HG03571 (cell line): ENCODE measurements at regions not wholly inside any gene's neighbourhood (a gene's known extent, or its start where the extent isn't known, plus 50 kb on each side); places are given as distances from the start of the nearest gene placed in this dataset.

Experiments used
- ATAC-seq: cut with Tn5 transposase; IDR thresholded peaks from one replicate; pipeline ENCODE4 v1.9.1; 2021; ENCODE audit not compliant: unreplicated experiment

DNA sequence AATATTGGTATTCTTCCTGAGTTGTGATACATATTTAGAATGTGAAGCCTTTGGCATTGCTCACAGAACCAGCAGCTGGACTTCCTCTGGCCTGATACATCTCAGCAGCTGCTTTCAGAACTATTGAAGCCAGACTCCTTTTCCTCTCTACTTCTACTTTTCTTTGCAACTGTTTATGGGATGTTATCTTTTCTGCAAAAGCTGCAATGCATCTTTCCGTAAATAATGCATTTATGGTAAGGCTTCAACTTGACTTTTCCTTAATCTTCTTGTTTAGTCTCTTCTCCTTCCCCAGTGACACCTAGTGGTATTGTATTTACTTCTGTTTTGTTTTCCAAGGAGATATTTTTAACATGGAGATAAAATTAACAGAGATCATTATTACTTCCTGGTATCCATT, 1548.7 kb downstream of the PCDH7 start:
- no peak for ATAC-seq

DNA sequence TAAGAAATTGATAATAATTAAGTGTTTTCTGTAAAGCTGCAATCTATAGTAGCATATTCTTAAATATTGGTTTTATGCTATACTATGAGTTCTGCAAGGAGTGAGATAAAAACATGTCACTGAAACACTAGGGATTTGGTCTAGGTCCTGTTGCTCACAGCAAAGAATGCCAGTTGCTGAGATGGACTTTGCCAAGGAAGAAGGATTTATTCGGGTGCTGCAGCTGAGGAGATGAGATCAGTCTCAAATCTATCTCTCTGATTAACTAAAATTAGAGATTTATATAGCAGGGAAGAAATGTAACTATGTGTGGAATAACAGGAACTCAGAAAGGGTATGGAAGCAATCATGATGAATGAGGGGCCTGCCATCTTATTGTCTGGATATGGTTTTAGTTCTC, 1569.9 kb downstream of the PCDH7 start:
- ATAC-seq = no peak

DNA sequence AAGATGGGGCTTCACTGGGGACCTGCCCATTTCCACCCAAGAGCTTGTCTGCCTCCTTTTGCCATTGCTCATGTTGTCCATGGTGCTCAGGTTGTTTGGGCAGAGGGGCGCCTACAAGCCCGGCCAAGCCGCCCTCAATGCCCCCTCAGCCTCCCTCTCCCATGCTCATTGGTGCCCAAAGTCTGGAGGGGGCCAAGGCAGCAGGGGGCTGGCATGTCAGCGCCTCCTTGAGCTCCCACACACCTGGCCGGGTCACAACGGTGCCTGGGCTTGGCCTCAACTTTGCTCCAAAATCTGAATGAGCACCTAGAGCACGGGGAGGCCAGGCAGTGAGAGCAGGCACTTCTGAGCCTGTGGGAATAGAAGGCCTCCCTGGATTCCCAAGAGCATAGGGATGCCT, 1598.8 kb downstream of the PCDH7 start:
- no peak for ATAC-seq

DNA sequence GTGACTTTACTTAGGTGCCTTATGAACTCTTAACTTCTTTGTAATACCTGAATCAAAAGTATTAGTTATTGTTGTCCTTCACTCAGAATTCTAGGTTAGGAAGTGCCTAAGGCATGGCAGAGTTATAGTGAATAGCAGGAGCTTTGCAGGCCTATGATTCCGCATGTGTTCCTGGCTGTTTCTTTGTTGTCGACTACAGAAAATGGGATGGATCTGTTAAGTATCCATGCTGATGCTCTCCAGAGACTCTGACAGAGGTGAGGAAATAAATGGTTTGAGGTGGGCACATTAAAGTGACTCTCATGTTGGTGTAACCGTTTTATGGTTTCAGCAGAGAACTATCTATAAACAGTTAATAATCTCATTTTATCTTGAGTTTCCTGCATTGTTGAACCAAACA, 1601.3 kb downstream of the PCDH7 start:
- ATAC-seq = no peak

DNA sequence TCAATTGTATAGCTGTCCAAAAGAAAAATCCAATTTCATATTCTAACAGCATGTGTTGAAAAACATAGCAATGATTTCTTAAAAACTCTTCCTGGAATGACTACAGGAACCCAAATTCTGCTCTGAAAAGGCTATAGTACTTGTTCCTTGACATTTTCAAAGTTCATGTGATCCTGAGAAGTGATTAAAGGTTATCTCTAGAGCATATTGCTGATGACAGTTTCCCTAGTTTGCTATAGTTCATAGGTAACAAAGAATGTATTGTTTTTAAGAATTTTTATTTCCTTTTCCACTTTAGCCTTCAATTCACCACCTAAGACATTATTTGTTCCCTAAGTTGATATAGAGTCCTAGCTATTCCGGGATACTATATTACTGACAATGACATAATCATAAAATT, 1614.6 kb downstream of the PCDH7 start:
- no peak for ATAC-seq

DNA sequence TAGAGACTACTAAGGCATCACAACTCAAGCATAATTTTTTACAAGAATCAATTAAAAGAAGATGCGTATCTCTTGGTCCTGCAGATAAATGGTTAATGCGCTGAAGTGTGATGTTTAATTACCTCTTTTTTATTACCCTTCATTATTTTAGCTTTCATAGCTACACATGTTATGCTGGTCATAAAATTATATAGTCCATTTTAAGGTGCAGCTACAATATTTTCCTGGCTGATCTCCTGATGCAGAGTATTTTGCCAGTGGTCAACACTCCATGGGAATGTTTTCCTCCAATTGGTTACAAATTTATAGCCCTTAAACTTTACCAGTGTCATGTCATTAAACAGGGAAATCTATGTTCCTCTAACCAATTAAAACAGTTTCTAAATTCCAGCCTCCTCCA, 1617.2 kb downstream of the PCDH7 start:
- ATAC-seq = no peak

DNA sequence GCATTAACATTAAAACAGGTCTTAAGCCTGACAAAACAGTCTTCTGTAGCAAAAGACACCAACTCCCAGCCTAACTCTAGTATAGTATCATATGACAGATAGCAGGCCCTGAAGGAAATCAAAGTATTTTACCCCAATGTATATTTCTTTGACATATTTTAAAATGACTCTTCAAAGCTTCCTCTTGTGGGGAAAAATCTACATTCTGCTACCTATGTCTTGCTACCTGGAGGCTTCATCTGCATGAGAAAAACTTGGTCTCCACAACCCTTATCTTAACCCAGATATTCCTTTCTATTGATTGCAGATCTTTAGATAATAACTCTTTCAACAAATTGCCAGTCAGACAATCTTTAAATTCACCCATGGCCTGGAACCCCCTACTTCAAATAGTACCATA, 1620.4 kb downstream of the PCDH7 start:
- no peak for ATAC-seq

DNA sequence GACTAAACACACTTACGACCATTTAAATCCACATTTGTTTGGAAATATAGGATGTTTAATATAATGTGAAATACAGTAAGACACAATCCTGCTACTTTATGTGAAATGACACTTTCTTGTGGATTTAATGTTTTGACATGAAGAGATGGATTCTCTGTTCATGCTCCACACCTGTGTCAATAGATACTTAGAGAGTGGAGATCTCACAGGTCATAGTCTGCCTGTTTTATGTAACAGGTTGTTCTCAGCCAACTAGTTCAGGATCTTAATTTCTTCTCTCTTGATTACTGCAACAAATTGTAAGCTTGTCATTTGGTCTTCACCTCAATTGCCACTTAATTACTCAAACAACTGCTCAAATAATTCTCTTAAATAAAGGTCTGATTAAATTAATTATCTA, 1621.2 kb downstream of the PCDH7 start:
- no peak for ATAC-seq

DNA sequence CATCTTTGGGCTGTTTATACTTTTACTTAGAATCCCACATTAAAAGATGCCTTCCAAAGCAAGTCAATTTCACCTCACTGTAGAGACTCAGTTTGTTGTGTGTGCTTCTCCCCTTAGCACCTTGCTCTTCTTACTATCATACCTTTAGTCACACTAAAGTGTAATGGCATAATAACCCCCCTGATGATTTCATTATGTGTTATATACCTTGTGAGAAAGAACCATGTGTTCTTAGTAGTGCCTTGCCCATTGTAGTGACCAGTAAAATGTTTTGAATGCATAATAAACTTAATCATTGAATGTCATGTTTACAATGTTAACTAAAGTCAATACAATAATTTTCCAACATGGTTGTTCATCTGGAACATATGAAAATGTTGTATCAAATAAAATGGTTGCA, 1621.9 kb downstream of the PCDH7 start:
- ATAC-seq = no peak

DNA sequence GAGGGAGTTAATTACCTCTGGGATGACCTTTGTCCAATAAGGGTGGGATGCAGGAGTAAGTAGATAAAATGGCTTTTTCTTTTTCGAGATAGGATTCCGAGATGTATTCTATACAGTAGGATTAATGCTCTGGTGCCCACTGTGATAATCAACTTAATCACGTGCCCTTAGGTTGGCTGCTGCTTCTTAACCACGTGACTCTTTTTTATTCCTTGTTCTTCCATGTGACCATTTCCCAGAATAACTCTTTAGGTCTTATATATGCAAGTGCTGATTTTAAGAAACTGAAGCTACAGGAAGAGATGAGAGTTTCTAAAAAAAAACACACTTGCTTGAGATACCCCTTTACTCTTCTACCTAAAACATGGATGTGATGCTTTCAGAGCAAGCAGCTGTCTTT, 1628.9 kb downstream of the PCDH7 start:
- no peak for ATAC-seq

DNA sequence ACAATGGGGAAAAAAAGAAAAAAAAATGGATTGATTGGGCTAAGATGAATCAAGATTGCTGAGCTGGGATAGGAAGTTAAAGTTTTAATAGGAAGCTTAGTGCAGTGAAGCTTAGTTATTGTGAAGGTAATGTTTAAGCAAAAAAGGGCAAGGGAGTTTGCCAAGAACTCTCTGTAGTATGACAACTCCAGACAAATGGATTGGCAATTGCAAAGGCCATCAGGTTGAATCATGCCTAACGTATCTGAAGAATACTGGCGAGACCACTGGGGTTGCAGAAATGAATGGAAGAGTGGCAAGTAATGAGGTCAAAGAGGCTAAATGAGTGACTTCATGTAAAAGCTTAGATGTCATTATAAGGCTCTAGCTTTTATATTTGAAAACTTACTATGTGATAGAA, 1654.0 kb downstream of the PCDH7 start:
- no peak for ATAC-seq

DNA sequence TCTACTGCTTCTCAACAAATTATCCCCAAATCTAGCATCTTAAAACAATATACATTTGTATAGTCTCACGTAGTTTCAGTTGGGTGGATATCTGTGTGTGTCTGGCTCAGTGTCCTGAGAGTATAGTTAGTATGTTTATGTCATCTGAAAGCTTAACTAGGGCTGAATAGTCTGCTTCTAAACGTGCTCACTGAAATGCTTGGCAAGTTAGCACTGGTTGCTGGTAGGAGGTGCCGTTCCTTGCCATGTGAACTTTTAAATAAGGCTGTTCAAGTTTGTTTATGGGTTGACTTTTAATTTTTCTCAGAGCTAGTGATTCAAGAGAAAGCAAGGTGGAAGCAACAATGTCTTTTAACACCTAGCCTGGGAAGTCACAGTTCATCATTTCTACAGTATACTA, 1673.6 kb downstream of the PCDH7 start:
- no peak for ATAC-seq

DNA sequence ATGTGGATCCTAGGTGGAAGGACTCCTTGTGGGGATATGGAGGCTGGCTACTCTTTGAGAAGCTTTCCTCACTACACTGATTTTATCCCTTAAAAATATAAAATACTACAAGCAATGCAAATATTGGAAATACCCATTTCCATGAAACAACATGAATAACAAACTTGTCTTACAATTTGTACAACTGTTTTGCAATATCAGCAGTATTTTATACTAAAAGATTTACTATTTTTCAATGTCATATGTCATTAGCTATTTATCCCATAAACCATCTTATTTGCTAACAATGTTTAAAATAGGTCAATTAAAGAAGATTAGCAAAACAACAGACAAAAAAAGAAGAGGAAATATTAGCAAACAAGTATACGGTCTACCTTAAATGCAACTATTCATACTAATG, 1674.1 kb downstream of the PCDH7 start:
- no peak for ATAC-seq

DNA sequence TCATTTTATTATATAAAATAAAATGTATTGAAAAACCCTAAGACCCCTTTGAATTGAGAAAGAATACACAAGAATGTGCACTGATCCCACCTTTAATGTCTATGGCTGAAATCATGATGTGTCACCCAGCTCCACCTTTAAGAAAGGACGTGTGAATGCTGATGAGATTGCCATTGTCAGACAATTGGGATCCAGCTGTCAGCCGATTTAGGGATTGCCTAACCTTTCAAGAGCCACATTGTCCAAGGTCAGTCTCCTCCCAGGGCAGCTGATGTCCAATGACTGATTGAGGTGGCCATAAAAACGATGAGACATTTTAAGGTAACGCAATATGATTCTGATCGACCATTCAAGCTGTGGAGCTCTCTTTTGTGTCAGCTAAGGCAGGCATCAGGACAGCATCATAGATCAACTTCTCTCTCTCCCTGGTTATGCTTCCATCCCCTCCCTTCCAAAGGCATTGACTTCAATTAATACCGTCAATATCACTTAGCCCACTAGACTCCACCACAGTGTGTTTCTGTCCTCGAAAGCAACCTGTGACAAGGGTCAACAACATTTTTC, 1676.4 kb downstream of the PCDH7 start:
- no peak for ATAC-seq

DNA sequence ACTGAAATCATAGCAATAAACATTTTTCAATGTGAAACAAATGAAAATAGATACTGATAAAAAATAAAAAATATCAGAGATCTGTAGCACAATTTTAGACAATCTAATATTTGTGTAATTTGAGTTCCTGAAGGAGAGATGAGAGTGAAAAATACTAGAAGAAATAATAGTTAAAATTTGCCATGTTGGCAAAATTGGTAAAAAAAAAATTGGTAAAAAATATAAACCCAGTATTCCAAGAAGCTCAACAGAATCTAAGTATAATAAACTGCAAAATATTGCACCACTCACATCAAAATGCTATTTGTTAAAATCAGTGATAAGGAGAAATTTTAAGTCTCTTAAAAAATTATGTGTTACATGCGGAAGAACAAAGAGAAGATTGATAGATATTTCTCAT, 1680.7 kb downstream of the PCDH7 start:
- ATAC-seq = no peak

DNA sequence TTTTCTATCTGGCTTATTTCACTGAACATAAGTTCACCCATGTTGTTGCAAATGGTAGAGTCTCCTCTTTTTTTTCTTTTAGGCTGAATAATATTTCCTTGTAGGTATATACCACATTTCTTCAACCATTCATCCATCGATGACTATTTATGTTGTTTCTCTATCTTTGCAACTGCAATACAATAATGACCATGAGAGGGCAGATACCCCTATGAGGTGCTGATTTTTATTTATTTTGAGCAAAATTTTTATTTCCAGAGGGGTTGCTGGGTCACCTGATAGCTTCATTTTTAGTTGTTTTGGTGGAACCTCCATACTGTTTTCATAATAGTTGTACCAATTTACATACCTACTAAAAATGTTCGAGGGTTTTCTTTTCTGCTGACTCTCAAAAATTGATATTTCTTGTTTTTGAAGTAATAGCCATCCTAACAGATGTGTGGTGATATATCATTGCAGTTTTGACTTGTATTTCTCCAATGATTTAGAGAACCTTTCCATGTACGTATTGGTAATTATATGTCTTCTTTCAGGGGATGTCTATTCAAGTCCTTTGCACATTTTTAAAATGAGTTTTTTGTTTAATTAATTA, 1697.0 kb downstream of the PCDH7 start:
- no peak for ATAC-seq

DNA sequence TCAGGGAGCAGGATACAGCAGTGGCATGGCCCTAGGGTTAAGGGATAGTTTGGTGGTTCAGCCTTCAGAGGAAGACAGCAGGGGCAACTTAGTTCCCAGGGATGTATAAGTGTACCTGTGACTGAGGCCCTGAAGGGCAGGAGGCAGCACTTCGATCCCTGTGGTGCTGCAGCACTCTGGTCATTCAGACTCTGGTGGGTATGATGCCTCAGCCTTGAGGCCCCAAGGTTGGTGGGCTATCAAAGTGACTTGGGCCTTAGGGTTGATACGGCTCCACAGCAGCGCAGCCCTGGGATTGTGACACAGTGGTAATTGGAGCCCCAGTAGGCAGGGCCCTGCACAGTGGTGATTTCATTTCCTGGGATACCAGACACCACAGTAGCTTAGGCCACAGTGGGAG, 1703.1 kb downstream of the PCDH7 start:
- ATAC-seq = no peak

DNA sequence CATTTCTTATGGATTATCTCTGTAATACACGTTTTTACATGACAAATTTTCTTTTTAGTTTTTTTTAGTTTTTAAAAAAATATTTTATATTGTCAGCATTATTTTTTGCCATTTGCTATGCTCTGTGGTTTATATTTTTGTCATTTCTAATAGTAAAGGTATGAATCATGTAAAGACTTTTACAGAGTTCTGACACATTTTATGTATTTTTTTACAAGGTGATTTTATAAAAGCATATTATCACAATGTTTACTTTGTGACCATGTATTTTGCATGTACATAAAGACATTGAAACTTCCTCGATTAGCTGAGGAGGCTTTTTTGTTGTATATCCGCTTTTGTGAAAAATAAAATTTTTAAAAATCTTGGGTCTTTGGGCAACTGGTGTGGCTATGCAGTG, 1705.1 kb downstream of the PCDH7 start:
- no peak for ATAC-seq

DNA sequence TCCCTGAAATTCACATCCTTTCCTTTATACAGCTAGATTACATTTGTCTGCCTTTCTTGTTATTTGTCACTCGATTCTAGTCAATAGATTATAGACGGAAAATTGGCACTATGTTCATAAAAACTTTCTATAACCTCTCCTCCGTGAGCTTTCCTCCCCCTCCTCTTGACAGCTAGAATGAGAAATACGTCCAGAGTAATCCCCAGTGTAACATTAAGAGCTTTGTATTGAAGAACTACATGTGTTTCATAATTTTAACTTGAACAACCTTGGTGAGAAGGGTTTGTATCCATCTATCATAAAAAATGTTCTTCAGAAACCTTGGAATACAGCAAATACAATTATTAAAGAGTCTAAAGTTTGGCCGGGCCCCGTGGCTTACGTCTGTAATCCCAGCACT, 1707.4 kb downstream of the PCDH7 start:
- no peak for ATAC-seq

DNA sequence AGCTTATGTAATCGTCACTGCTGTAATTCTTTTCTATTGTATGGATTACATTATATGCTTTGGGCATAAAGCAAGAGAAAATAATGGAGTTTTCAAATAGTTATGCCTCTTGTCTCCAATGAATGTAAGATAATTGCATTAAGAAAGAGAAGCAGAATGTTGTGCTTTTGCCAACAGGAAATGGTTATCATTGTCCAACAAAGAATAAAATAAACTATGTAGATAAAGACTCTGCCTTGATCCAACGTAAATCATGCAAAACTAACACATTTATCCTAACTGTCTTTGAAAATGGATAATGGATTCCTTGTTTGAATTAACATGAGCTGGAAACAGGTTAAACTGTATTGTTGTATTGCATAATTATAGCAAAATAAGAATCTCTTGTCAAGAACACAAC, 1709.0 kb downstream of the PCDH7 start:
- no peak for ATAC-seq

DNA sequence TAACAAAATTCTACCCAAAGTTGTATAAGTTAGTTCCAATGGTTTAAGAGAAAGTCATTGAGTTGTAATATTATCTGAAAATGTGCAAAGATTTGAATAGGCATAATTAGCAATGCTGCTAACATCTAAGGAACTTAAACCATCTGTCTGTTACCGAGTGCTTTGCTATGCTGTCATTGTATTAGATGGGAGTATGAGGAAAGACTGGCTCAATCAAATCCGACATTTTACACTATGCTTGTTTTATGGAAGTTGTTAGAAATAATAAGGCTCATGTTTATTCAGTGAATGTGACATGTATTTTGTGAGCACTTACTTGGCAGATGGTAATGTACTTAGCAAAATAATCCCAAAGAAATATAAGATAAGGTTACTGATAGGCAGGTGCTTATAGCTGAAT, 1715.1 kb downstream of the PCDH7 start:
- no peak for ATAC-seq

DNA sequence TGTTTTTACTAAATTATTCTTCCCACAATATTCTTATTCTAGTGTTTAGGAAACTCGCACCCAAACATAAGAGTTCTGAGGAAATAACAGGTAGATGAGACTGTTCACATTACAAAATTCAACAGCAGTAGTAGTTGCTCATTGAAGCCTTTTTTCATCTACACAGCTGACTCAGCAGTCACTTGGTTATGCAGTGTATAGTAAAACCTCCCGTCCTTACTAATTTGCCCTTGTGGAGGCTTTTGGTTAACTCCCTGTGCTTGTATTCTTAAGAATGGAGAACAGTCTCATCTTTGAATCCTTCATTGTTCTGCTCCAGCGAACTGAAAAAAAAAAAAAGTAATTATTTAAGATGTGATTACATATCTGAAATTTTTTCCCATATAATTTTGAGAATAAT, 1716.6 kb downstream of the PCDH7 start:
- ATAC-seq = no peak

DNA sequence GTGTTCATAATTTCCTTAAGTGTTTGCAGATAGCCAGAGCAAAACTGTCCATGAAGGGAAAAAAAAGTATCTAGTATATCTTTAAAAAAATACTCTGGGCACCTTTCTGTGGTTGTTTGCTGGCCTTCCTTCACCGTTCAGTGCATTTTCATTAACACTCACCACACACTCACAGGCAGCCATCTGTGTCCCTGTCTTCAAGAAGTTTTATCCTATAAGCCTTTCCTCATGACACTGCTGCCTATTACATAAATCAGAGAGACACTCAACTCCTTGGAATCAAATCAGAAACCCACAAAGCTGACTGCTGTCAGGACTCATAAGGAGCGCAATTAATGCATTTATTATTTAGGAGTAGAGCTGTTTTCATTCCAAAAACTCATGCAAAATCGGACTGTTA, 1720.2 kb downstream of the PCDH7 start:
- ATAC-seq = no peak

DNA sequence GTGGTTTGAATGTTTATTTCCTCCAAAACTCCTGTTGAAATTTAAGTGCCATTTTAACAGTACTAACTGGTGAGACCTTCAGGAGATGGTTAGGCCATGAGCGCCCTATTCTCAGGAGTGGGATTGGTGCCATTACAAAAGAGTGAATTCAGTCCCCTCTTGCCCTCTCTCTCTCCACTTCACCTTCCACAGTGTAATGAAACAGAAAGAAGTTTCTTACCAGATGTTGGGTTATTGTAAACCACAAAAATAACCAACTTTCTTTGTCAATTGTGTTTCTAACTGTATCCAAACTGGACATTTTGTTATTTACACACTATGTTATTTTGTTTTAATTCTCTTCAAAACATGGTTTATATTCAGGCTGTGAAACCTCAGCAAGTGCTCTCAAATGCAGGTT, 1734.3 kb downstream of the PCDH7 start:
- no peak for ATAC-seq
